ENCODE measurements at regions not wholly inside any gene's neighbourhood (a gene's known extent, or its start where the extent isn't known, plus 50 kb on each side); places are given as distances from the start of the nearest gene placed in this dataset.

- Histone ChIP-seq H2AFZ (ENCODE audit: low read length) (no peak overlapping the region), H3K79me2 (ENCODE audit: low read length) (no peaks in the 10 kb centered on the region), H3K4me3 (ENCODE audit: low read length) (no peak overlapping the region), H3K27me3 (ENCODE audit: low read length) (no peaks in the 10 kb centered on the region), H3K9me3 (ENCODE audit: low read length) (no peaks in the 10 kb centered on the region), H3K4me2 (ENCODE audit: low read length) (no peak overlapping the region), H4K20me1 (ENCODE audit: low read length) (no peaks in the 10 kb centered on the region), H3K4me1 (ENCODE audit: insufficient read depth, low read length) (no peaks in the 10 kb centered on the region), H3K9ac (ENCODE audit: low read length) (no peak overlapping the region), H3K36me3 (ENCODE audit: low read depth, low read length) (no peaks in the 10 kb centered on the region), H3K27ac (ENCODE audit: low read length) (no peak overlapping the region), H3K9me2 (replicated peaks; ENCODE audit: low read length) (no peaks in the 10 kb centered on the region), H3F3A (ENCODE audit: low read length, unreplicated experiment) (no peaks in the 10 kb centered on the region)
- intact Hi-C loops (cut with micrococcal nuclease): no loop called here
- TF ChIP-seq CTCF (conservative IDR thresholded peaks at IDR 0.05; ENCODE audit: low read depth, low read length): no peak
- no peak for TF ChIP-seq EZH2 (IDR thresholded peaks at IDR 0.05; ENCODE audit: low read length, unreplicated experiment)
- no peak for TF ChIP-seq EZH2phosphoT487 (IDR thresholded peaks at IDR 0.05; ENCODE audit: borderline replicate concordance, low read length)
- ATAC-seq (no peak), DNase-seq (no peak)
- POLR2A ChIA-PET (ENCODE audit: unreplicated experiment): interaction anchor here (0.6 kb wide), 1 partner anchor 204 kb away, joined by 3 read pairs; no protein-coding TSS in a partner anchor
- CTCF ChIA-PET: no interaction called here
- no TSS peak for BruUV-seq (replicated peaks)
These were observed 280.3 kb downstream of the CCDC85A start for GRCh38 chr2:56464066-56464465.

- ATAC-seq: no peak
- BruUV-seq (replicated peaks): no TSS peak
These were observed 280.8 kb downstream of the CCDC85A start for GRCh38 chr2:56464613-56465012.

GRCh38 chr2:56465491-56465890, 281.7 kb downstream of the CCDC85A start:
- Histone ChIP-seq H3K27ac (ENCODE audit: low read length) (no peak overlapping the region), H3K4me1 (ENCODE audit: insufficient read depth, low read length) (no peaks in the 10 kb centered on the region), H3K79me2 (ENCODE audit: low read length) (no peaks in the 10 kb centered on the region), H2AFZ (ENCODE audit: low read length) (no peak overlapping the region), H3K36me3 (ENCODE audit: low read depth, low read length) (no peaks in the 10 kb centered on the region), H4K20me1 (ENCODE audit: low read length) (no peaks in the 10 kb centered on the region), H3K9ac (ENCODE audit: low read length) (no peak overlapping the region), H3K4me2 (ENCODE audit: low read length) (no peak overlapping the region), H3K4me3 (ENCODE audit: low read length) (no peak overlapping the region), H3K9me3 (ENCODE audit: low read length) (no peaks in the 10 kb centered on the region), H3F3A (ENCODE audit: low read length, unreplicated experiment) (no peaks in the 10 kb centered on the region), H3K27me3 (ENCODE audit: low read length) (no peaks in the 10 kb centered on the region), H3K9me2 (replicated peaks; ENCODE audit: low read length) (no peaks in the 10 kb centered on the region)
- intact Hi-C loops (cut with micrococcal nuclease): no loop called here
- ChIA-PET POLR2A (ENCODE audit: unreplicated experiment) (no interaction called here), CTCF (no interaction called here)
- no TSS peak for BruUV-seq (replicated peaks)
- DNase-seq: no peak
- no peak for TF ChIP-seq EZH2 (IDR thresholded peaks at IDR 0.05; ENCODE audit: low read length, unreplicated experiment)
- TF ChIP-seq EZH2phosphoT487 (IDR thresholded peaks at IDR 0.05; ENCODE audit: borderline replicate concordance, low read length): no peak
- TF ChIP-seq CTCF (conservative IDR thresholded peaks at IDR 0.05; ENCODE audit: low read depth, low read length): no peak
- ATAC-seq: no peak

More at GRCh38 chr2:56464613-56465012, 280.8 kb downstream of the CCDC85A start:
- DNase-seq: no peak
- Histone ChIP-seq H3K79me2 (ENCODE audit: low read length) (no peaks in the 10 kb centered on the region), H4K20me1 (ENCODE audit: low read length) (no peaks in the 10 kb centered on the region), H2AFZ (ENCODE audit: low read length) (no peak overlapping the region), H3K27me3 (ENCODE audit: low read length) (no peaks in the 10 kb centered on the region), H3K4me3 (ENCODE audit: low read length) (no peak overlapping the region), H3K4me2 (ENCODE audit: low read length) (no peak overlapping the region), H3K4me1 (ENCODE audit: insufficient read depth, low read length) (no peaks in the 10 kb centered on the region), H3K9me3 (ENCODE audit: low read length) (no peaks in the 10 kb centered on the region), H3K36me3 (ENCODE audit: low read depth, low read length) (no peaks in the 10 kb centered on the region), H3K9ac (ENCODE audit: low read length) (no peak overlapping the region), H3K27ac (ENCODE audit: low read length) (no peak overlapping the region), H3K9me2 (replicated peaks; ENCODE audit: low read length) (no peaks in the 10 kb centered on the region), H3F3A (ENCODE audit: low read length, unreplicated experiment) (no peaks in the 10 kb centered on the region)
- ChIA-PET POLR2A (ENCODE audit: unreplicated experiment) (no interaction called here), CTCF (no interaction called here)
- no peak for TF ChIP-seq EZH2 (IDR thresholded peaks at IDR 0.05; ENCODE audit: low read length, unreplicated experiment)
- no peak for TF ChIP-seq CTCF (conservative IDR thresholded peaks at IDR 0.05; ENCODE audit: low read depth, low read length)
- TF ChIP-seq EZH2phosphoT487 (IDR thresholded peaks at IDR 0.05; ENCODE audit: borderline replicate concordance, low read length): no peak
- intact Hi-C loops (cut with micrococcal nuclease): no loop called here
